Keratinocyte (primary cell): ENCODE measurements at regions not wholly inside any gene's neighbourhood (a gene's known extent, or its start where the extent isn't known, plus 50 kb on each side); places are given as distances from the start of the nearest gene placed in this dataset.

ENCODE experiments used
- CTCF ChIP-seq, 3 experiments: IDR thresholded peaks in 1 of 3; conservative IDR thresholded peaks in 1 of 3; optimal IDR thresholded peaks in 1 of 3; 2 replicates in 2 of 3; 3 replicates in 1 of 3; pipeline versions ENCODE3 to v1.5.1; 2011; ENCODE audit warnings: low read length in 3 of 3, mild to moderate bottlenecking in 3 of 3, moderate library complexity in 2 of 3, control low read depth in 1 of 3, inconsistent platforms in 1 of 3; ENCODE audit not compliant: insufficient read depth in 2 of 3; ENCODE audit errors: extremely low read depth in 1 of 3
- EZH2 ChIP-seq: IDR thresholded peaks from one replicate; pipeline ENCODE4 v1.6.1; 2012; ENCODE audit warnings: inconsistent platforms, mild to moderate bottlenecking, low read length, moderate library complexity

- TF ChIP-seq CTCF (optimal IDR thresholded peaks at IDR 0.05 in 1 of 3, IDR thresholded peaks at IDR 0.05 in 1 of 3, conservative IDR thresholded peaks at IDR 0.05 in 1 of 3; ENCODE audit: extremely low read depth in 1 of 3, insufficient read depth in 2 of 3, low read length in 3 of 3) (no peak), EZH2 (no peak)
These were observed 170.9 kb upstream of the MAGI2 start for GRCh38 chr7:79624336-79624735.
